ENCODE measurements at regions not wholly inside any gene's neighbourhood (a gene's known extent, or its start where the extent isn't known, plus 50 kb on each side); places are given as distances from the start of the nearest gene placed in this dataset.

GRCh38 chr3:29064085-29064484 lies 216.8 kb upstream of the RBMS3 start:
- no peaks in the 10 kb centered on the region for H3K23me2 ChIP-seq (ENCODE audit: low read depth, low read length)
- H4K91ac ChIP-seq (replicated peaks; ENCODE audit: insufficient read length, low read length), result no peak overlapping the region
- no peak overlapping the region for H3K18ac ChIP-seq (ENCODE audit: extremely low read depth, low read length)
- POLR2A ChIA-PET (ENCODE audit: partially characterized antibody), result no interaction called here
- CTCF ChIA-PET (ENCODE audit: partially characterized antibody), result interaction anchor here (0.6 kb wide), 1 partner anchor 430 kb away, joined by 4 read pairs; no protein-coding TSS in a partner anchor
- H3K4ac ChIP-seq (replicated peaks; ENCODE audit: insufficient read length, low read depth, low read length), result no peak overlapping the region
- no peak overlapping the region for H3K4me3 ChIP-seq (ENCODE audit: extremely low read depth in 1 of 4, insufficient read depth in 2 of 4, low read depth in 3 of 4, low read length in 4 of 4)
- no peaks in the 10 kb centered on the region for H3K27me3 ChIP-seq (replicated peaks in 1 of 4; ENCODE audit: control insufficient read depth in 3 of 4, extremely low read depth in 1 of 4, insufficient read depth in 3 of 4, low read length in 3 of 4)
- H3K9me3 ChIP-seq (ENCODE audit: insufficient read depth in 2 of 2, low read depth in 1 of 2, low read length in 1 of 2), result no peaks in the 10 kb centered on the region
- no peaks in the 10 kb centered on the region for H3K79me1 ChIP-seq (ENCODE audit: low read depth, low read length)
- H3K79me2 ChIP-seq (ENCODE audit: control insufficient read depth in 1 of 2, insufficient read depth in 2 of 2, low read length in 2 of 2), result no peaks in the 10 kb centered on the region
- H3K56ac ChIP-seq (replicated peaks; ENCODE audit: insufficient read length, low read depth, low read length), result no peak overlapping the region
- no peak overlapping the region for H2BK5ac ChIP-seq (ENCODE audit: low read depth, low read length)
- no peak overlapping the region for H4K5ac ChIP-seq (ENCODE audit: insufficient read length, low read depth, low read length)
- H4K20me1 ChIP-seq (replicated peaks in 1 of 2; ENCODE audit: control insufficient read depth in 1 of 2, insufficient read depth in 2 of 2, low read length in 2 of 2), result no peaks in the 10 kb centered on the region
- no peaks in the 10 kb centered on the region for H3K36me3 ChIP-seq (ENCODE audit: control insufficient read depth in 2 of 4, insufficient read depth in 4 of 4, low read length in 3 of 4)
- no peaks in the 10 kb centered on the region for H3K4me1 ChIP-seq (replicated peaks in 1 of 4; ENCODE audit: control insufficient read depth in 3 of 4, insufficient read depth in 4 of 4, low read length in 3 of 4)
- no peak overlapping the region for H2BK120ac ChIP-seq (replicated peaks; ENCODE audit: low read depth, low read length)
- H2BK12ac ChIP-seq (ENCODE audit: low read depth, low read length), result no peak overlapping the region
- H3K14ac ChIP-seq (ENCODE audit: insufficient read length), result no peak overlapping the region
- no peak overlapping the region for H2AK5ac ChIP-seq (ENCODE audit: low read depth, low read length)
- no peak overlapping the region for H3K23ac ChIP-seq (ENCODE audit: insufficient read length)
- H2AFZ ChIP-seq (ENCODE audit: low read length), result no peak overlapping the region; the same call in 1 of the 2 replicates
- no peak for FAIRE-seq
- H4K8ac ChIP-seq (ENCODE audit: extremely low read depth, insufficient read depth, low read length), result no peak overlapping the region
- 76% methylated on average over 1 of the region's 1 CpG; no CpG with 5 or more reads in 1 of the 2 experiments for WGBS, 2 experiments (ENCODE audit: extremely low coverage in 1 of 2, insufficient coverage in 1 of 2, insufficient read length in 1 of 2, insufficient replicate concordance in 2 of 2, low coverage in 1 of 2, low lambda C conversion rate in 2 of 2, missing lambda C conversion rate in 1 of 2)
- H3K27ac ChIP-seq (ENCODE audit: low read depth, low read length), result no peak overlapping the region
- H3K4me2 ChIP-seq (ENCODE audit: insufficient read depth in 1 of 2, low read depth in 2 of 2, low read length in 2 of 2), result no peak overlapping the region
- no peak overlapping the region for H3K9ac ChIP-seq (replicated peaks in 1 of 4; ENCODE audit: extremely low read depth in 1 of 4, low read depth in 3 of 4, low read length in 3 of 4)
- DNase-seq (ENCODE audit: low read depth in 1 of 2, low spot score in 2 of 2), result no peak
- no peak overlapping the region for H2BK15ac ChIP-seq (ENCODE audit: low read length)
- H2BK20ac ChIP-seq (ENCODE audit: low read length), result no peak overlapping the region
- TF ChIP-seq POU5F1 (IDR thresholded peaks at IDR 0.05; ENCODE audit: low read depth, low read length) (no peak), POLR2AphosphoS5 (IDR thresholded peaks at IDR 0.05; ENCODE audit: low read depth, low read length) (no peak), MAFK (IDR thresholded peaks at IDR 0.05; ENCODE audit: low read depth, low read length) (no peak), JUN (IDR thresholded peaks at IDR 0.05; ENCODE audit: low read depth, low read length) (no peak), EZH2 (IDR thresholded peaks at IDR 0.05; ENCODE audit: low read depth, low read length, severe bottlenecking) (no peak), ASH2L (IDR thresholded peaks at IDR 0.05; ENCODE audit: low read length) (no peak)

All from H1 (cell line).